GOT3 (cell line): ENCODE measurements at regions not wholly inside any gene's neighbourhood (a gene's known extent, or its start where the extent isn't known, plus 50 kb on each side); places are given as distances from the start of the nearest gene placed in this dataset.

Source experiments
- DNase-seq: peaks from one replicate; lab custom pipeline; 2025; ENCODE audit warnings: mixed read lengths; lab: John Stamatoyannopoulos, UW

DNA sequence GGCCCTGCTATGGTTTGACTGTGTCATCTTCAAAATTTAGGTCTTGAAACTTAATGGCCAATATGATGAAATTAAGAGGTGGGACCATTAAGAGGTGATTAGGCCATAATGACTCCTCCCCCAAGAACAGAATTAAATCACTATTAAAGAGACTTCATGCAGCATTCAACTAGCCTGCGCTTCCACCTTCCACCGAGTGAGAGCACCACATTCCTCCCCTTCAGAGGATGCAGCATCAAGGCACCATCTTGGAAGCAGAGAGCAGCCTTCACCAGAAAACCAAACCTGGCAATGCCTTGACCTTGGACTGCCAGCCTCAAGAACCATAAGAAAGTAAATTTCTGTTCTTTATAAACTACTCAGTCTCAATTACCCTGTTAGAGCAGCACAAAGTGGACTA lies 371.1 kb upstream of the NFE2L3 start:
- DNase-seq: no peak

- no peak for DNase-seq
These were observed 370.3 kb upstream of the NFE2L3 start for GRCh38 chr7:25781704-25782103.

GRCh38 chr7:25786936-25787335 lies 365.1 kb upstream of the NFE2L3 start:
- DNase-seq: no peak

- no peak for DNase-seq
These were observed 364.7 kb upstream of the NFE2L3 start for GRCh38 chr7:25787336-25787735.

DNA sequence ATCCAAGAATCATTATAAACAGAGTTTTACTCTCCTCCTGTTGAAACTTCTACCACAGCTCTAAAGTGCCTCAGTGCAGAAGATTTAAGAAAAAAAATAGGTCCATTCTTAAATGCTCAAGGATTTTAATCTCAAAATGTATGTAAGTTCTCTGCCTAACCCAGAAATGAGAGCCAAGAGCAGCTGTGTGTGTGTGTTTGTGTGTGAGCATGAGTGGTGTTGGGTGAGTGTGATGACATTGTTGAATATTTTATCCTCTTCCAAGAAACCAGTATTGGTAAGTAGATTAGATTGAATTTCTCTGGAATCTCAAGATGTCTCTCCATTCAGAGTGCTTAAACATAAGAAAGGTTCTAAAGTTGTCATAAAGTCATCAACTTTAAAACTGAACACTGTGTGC lies 363.6 kb upstream of the NFE2L3 start:
- DNase-seq: no peak

- DNase-seq: no peak
These were observed 362.9 kb upstream of the NFE2L3 start for GRCh38 chr7:25788961-25789620.

GRCh38 chr7:25789701-25790640 lies 362.0 kb upstream of the NFE2L3 start:
- no peak for DNase-seq

DNA sequence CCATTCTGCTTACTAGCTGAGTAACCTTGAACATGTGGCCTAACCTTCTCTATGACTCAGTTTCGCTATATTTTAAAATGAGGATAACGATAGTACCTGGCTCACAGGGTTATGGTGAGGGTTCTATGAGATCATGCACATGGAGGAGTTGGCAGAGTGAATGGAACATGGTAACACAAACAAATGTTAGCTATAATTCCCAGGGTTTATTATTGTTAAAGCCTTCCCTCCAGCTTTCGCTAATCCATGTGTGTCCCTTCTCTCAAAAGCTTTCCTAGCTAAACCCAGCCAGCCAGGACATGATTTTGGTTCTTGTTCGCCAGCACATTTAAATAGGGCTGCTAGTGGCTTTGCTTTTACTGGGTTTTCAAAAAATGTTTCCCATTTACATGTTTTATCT lies 361.0 kb upstream of the NFE2L3 start:
- DNase-seq: no peak

- no peak for DNase-seq
These were observed 359.4 kb upstream of the NFE2L3 start for GRCh38 chr7:25792586-25792985.

DNA sequence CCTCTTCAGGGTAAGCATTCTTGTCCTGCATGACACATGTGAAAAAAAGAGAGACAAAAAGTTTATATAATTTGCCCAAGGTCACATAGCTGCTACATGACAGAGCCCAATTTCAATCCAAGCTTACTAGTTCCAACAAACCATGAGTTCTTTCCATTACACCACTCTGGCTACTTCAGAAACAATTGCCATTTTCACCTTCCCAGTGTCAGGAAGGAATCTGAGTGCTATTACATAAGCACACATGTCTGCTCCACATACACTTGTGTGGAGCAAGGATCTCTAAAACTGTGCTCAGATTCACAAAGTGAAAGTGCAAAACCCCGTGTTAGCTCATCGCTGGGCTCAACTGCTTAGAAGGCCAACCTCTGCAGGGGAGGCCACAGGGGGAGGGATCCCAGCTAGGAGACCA lies 356.2 kb upstream of the NFE2L3 start:
- no peak for DNase-seq

DNA sequence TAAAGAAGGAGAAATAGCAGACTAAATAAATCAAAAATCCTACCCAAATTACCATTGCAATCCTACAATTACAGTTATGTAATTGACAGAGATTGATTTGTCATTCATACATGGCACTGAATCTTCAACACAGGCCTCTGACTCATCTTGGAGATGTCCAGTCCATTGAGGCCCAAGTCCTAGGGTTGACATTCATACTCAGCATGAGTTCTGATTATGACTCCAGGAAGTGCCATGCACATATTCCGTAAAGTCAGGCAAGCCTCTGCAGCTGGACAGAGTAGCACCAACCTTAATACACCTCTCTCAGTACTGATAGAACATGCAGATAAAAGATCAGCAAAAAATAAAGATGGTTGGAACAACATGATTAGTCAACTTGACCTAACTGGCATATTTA lies 353.7 kb upstream of the NFE2L3 start:
- DNase-seq: no peak

- no peak for DNase-seq
These were observed 350.8 kb upstream of the NFE2L3 start for GRCh38 chr7:25801214-25801613.

- no peak for DNase-seq
These were observed 349.9 kb upstream of the NFE2L3 start for GRCh38 chr7:25802057-25802456.

GRCh38 chr7:25802473-25802872 lies 349.5 kb upstream of the NFE2L3 start:
- no peak for DNase-seq

GRCh38 chr7:25803117-25803887 lies 348.7 kb upstream of the NFE2L3 start:
- no peak for DNase-seq

GRCh38 chr7:25804154-25804553 lies 347.8 kb upstream of the NFE2L3 start:
- no peak for DNase-seq

GRCh38 chr7:25805027-25805687 lies 346.8 kb upstream of the NFE2L3 start:
- no peak for DNase-seq

DNA sequence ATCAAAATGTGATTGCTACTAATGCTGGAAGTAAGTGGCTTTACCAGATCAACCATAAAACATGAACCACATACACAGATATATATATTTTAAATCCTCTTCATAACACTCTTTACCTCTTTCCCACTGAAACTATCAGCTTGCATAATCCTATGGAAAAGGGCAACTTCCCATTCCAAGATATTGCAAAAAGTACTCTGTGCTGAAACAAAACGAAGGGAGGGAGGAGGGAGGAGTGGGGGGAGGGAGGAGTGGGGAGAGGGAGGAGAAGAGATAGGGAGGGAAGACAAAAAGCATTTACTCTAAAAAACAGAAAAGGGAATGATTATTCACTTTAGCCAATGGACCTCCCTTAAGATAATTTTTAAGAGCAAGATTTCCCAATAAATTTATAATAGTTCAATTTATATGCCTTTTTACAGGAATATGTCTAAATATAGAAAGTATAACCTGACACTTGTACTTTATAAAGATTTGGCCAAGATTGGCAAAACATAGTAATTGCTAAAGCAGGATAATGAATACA lies 344.8 kb upstream of the NFE2L3 start:
- DNase-seq: no peak

DNA sequence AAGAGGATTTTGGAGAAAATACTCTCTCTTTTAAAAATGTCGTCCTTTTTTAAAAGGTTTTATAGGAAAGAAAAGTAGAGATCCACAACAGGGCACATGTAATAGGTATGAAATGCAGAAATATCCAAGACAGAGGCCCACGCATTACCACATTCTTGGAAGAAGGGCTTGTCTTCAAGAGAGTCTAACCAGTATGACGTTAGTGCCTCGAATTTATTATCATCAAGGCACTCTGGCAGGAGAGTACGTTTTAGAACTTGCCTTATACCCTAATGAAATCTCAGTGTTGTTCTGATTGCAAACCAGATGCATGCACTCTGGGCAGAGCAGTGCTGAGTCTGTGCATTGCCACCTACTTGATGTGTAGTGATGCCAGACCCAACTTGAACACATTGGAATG lies 342.6 kb upstream of the NFE2L3 start:
- no peak for DNase-seq

DNA sequence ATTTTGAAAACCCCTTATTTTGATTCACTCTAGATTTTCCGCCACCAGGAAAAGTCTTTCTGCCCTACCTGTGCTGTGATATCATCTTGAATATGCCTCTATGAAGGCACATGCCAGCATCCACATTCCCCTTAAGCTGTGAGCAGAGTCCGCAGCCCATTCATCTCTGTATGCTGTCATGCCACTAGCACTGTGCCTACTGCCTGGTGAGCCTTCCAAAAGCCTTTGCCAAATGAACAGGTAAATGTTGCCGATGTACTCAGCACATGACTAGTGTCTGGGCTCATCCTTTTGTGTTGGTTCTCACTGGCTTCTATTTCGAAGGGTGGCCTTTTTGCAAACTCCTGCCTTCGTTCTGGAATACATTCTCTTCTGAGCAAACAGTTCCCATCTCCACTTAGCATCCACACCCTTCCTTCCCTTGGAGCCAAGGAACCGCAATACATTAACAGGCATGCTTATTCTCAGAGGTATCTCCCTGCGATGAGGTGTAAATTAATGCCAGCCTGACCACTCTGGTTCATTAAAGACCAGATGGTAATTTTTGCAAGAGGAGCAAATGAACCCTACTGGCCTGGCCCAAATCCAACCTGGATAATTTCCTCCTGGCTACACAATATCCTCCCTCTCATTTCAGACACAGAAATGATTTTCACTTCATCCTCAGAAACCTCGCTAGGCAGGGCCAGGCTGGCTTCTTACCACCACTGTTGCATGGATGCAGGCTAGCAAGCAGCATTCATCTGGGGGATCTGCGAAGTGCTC lies 339.7 kb upstream of the NFE2L3 start:
- DNase-seq: no peak

GRCh38 chr7:25813381-25813780 lies 338.6 kb upstream of the NFE2L3 start:
- DNase-seq: no peak
